ENCODE measurements at regions not wholly inside any gene's neighbourhood (a gene's known extent, or its start where the extent isn't known, plus 50 kb on each side); places are given as distances from the start of the nearest gene placed in this dataset.

DNA sequence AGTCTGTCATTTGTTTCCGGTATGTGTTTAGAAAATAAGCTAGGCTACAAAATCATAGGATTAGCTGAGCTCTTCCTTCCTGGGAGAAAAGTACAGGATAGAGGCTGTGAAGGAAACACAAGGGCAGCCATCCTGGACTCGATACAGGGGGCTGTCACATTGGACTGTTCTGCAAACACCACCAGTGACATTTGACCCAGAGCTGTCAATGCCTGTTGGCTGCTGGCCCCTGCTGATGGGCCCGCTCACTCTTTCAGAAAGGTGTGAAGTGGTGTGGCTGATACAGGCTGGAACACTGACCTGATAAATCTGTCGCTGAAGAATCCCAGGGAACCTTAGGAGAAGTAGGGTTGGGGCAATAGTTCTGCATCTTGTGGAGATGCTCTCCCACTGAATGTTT is 183.1 kb downstream of the RHOU start:
- WGBS, 4 donors = 48 to 62% (median 58%) methylated on average over 4 of the region's 4 CpGs
- H3K4me1 ChIP-seq = peaks cover 0 to 24% (median 0%) of the 10 kb centered on the region in 12 donors
- no peaks in the 10 kb centered on the region for H3K36me3 ChIP-seq
- H3K27ac ChIP-seq = no peak overlapping the region
- peak in 3 of 4 donors; percentile 49 to 64 (median 52) for ATAC-seq
- TF ChIP-seq POLR2A (IDR thresholded peaks at IDR 0.05) = no peak
- TF ChIP-seq, protein P1, sequence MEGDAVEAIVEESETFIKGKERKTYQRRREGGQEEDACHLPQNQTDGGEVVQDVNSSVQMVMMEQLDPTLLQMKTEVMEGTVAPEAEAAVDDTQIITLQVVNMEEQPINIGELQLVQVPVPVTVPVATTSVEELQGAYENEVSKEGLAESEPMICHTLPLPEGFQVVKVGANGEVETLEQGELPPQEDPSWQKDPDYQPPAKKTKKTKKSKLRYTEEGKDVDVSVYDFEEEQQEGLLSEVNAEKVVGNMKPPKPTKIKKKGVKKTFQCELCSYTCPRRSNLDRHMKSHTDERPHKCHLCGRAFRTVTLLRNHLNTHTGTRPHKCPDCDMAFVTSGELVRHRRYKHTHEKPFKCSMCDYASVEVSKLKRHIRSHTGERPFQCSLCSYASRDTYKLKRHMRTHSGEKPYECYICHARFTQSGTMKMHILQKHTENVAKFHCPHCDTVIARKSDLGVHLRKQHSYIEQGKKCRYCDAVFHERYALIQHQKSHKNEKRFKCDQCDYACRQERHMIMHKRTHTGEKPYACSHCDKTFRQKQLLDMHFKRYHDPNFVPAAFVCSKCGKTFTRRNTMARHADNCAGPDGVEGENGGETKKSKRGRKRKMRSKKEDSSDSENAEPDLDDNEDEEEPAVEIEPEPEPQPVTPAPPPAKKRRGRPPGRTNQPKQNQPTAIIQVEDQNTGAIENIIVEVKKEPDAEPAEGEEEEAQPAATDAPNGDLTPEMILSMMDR (IDR thresholded peaks at IDR 0.05) = no peak
- intact Hi-C loops (cut with DNase I) = no loop called here
- no peak overlapping the region for H3K4me3 ChIP-seq
- H3K27me3 ChIP-seq = no peaks in the 10 kb centered on the region
- no peak for DNase-seq
- H3K9me3 ChIP-seq = no peaks in the 10 kb centered on the region

DNA sequence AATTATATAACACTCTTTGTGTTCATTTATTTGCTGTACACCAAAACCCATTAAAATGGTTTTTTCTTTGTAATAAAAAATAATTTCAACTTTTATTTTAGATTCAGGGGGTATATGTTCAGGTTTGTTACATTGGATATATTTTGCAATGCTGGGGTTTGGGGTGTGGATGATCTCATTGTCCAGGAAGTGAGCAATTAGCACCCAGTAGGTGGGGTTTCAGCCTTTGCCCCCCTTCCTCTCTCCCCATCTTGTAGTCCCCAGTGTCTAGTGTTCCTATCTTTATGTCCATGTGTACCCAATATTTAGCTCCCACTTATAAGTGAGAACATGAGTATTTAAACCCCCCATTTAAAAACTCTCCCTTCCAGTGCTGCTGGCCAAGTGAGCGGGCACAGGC is 184.6 kb downstream of the RHOU start:
- Histone ChIP-seq H3K4me1 (peaks cover 0 to 24% (median 0%) of the 10 kb centered on the region in 12 donors), H3K36me3 (no peaks in the 10 kb centered on the region), H3K27ac (peak overlapping the region in 1 of 12 donors; percentile 47), H3K9me3 (no peaks in the 10 kb centered on the region), H3K27me3 (no peaks in the 10 kb centered on the region), H3K4me3 (no peak overlapping the region)
- ATAC-seq (no peak), DNase-seq (no peak)
- WGBS, 4 donors = 90 to 100% (median 96%) methylated on average over 1 of the region's 1 CpG
- TF ChIP-seq, protein P1 (IDR thresholded peaks at IDR 0.05) = no peak
- no peak for TF ChIP-seq POLR2A (IDR thresholded peaks at IDR 0.05)
- intact Hi-C loops (cut with DNase I) = loop anchor here in 1 of 10 donors (10.0 kb wide), 1 partner anchor 165 kb away; no protein-coding TSS in a partner anchor

DNA sequence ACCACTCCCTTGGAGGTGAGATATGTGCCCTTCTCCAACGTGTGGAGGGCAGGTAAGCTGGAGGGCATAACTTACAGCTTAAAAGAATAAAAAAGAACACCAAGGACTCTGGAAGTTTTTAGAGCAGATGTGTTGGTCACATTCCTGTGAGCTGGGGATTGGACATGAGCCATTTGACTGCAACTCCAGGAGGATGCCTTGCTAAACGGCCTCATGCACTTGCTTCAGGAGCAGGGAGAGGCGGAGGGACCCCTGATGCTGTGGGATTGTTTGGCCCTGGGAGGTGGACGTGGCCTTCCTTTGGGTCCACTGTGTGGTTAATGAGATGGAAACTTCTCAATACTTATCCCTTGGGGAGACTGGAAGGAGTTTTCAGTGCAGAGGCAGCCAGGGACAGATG is 185.6 kb downstream of the RHOU start:
- Histone ChIP-seq H3K4me3 (no peak overlapping the region), H3K9me3 (peaks cover 0 to 8% (median 0%) of the 10 kb centered on the region in 12 donors), H3K36me3 (no peaks in the 10 kb centered on the region), H3K4me1 (peaks cover 0 to 24% (median 0%) of the 10 kb centered on the region in 12 donors), H3K27ac (peak overlapping the region in 1 of 12 donors; percentile 47), H3K27me3 (no peaks in the 10 kb centered on the region)
- no peak for TF ChIP-seq POLR2A (IDR thresholded peaks at IDR 0.05)
- TF ChIP-seq, protein P1 (IDR thresholded peaks at IDR 0.05) = no peak
- 57 to 74% (median 66%) methylated on average over 4 of the region's 4 CpGs for WGBS, 4 donors
- ATAC-seq = no peak
- intact Hi-C loops (cut with DNase I) = loop anchor here in 1 of 10 donors (10.0 kb wide), 1 partner anchor 166 kb away; no protein-coding TSS in a partner anchor
- no peak for DNase-seq

DNA sequence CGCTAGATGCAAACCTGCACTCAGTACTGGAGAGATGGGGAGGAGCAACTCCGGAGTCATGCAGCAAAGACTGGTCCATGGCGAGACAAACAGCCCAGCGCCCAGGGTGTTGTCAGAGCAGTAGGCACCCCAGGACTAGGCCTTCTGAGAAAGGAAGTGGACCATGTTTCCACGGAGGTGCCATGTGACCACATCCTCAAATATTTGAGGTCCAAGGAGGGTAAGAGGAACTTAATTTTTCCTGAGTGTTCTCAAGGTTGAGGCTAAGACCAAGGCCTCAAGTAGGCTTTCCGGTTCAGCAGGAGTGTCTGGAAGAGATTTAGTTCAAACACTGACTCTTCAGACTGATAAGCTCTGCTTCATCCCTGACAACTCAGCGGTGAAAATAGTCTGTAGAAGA is 186.2 kb downstream of the RHOU start:
- intact Hi-C loops (cut with DNase I) = loop anchor here in 1 of 10 donors (10.0 kb wide), 1 partner anchor 167 kb away; no protein-coding TSS in a partner anchor
- peak overlapping the region in 1 of 12 donors; percentile 47 for H3K27ac ChIP-seq
- peaks cover 0 to 24% (median 0%) of the 10 kb centered on the region in 12 donors for H3K4me1 ChIP-seq
- H3K36me3 ChIP-seq = no peaks in the 10 kb centered on the region
- DNase-seq (no peak), ATAC-seq (peak in 3 of 4 donors; percentile 37 to 51 (median 46))
- H3K27me3 ChIP-seq = no peaks in the 10 kb centered on the region
- no peak overlapping the region for H3K4me3 ChIP-seq
- peaks cover 0 to 13% (median 0%) of the 10 kb centered on the region in 12 donors for H3K9me3 ChIP-seq
- TF ChIP-seq POLR2A (IDR thresholded peaks at IDR 0.05) = no peak
- TF ChIP-seq, protein P1 (IDR thresholded peaks at IDR 0.05) = no peak
- WGBS, 4 donors = 78 to 86% (median 84%) methylated on average over 7 of the region's 7 CpGs
